ENCODE measurements at regions not wholly inside any gene's neighbourhood (a gene's known extent, or its start where the extent isn't known, plus 50 kb on each side); places are given as distances from the start of the nearest gene placed in this dataset.

- Mint-ChIP-seq H3K27me3 (ENCODE audit: insufficient read depth, low read depth, poor library complexity) (no peaks in the 10 kb centered on the region), H3K27ac (no peak overlapping the region), H3K36me3 (ENCODE audit: low read depth) (no peaks in the 10 kb centered on the region), H3K9me3 (no peaks in the 10 kb centered on the region), H3K4me1 (peaks cover 9% of the 10 kb centered on the region), H3K4me3 (no peak overlapping the region)
- H3K4me2 ChIP-seq = no peak overlapping the region
- H3K27me3 ChIP-seq (ENCODE audit: insufficient read depth) = no peaks in the 10 kb centered on the region
- H3K4me1 ChIP-seq (ENCODE audit: insufficient read depth) = no peaks in the 10 kb centered on the region
- TF ChIP-seq CTCF (conservative IDR thresholded peaks at IDR 0.05; ENCODE audit: low read depth in 2 of 2) (no peak), EZH2 (IDR thresholded peaks at IDR 0.05; ENCODE audit: low read depth, unreplicated experiment) (no peak), ZNF331 (CRISPR knock-in tag; IDR thresholded peaks at IDR 0.05; ENCODE audit: low read depth) (no peak), POLR2AphosphoS5 (IDR thresholded peaks at IDR 0.05; ENCODE audit: low read depth) (no peak), EZH2phosphoT487 (IDR thresholded peaks at IDR 0.05; ENCODE audit: unreplicated experiment) (no peak), STAT1 (IDR thresholded peaks at IDR 0.05; ENCODE audit: unreplicated experiment) (no peak), JUNB (IDR thresholded peaks at IDR 0.05; ENCODE audit: unreplicated experiment) (no peak), ZNF114 (CRISPR knock-in tag; IDR thresholded peaks at IDR 0.05) (no peak), ZNF462 (CRISPR knock-in tag; IDR thresholded peaks at IDR 0.05) (no peak), ETS1 (IDR thresholded peaks at IDR 0.05) (no peak), NANOG (IDR thresholded peaks at IDR 0.05; ENCODE audit: borderline replicate concordance) (no peak), CREB1 (CRISPR knock-in tag; IDR thresholded peaks at IDR 0.05; ENCODE audit: low read depth) (no peak)
- no peak for ATAC-seq
- no peaks in the 10 kb centered on the region for H3F3A ChIP-seq (replicated peaks; ENCODE audit: low read depth)
- H4K20me1 ChIP-seq (replicated peaks; ENCODE audit: insufficient read depth) = no peaks in the 10 kb centered on the region
- no peak overlapping the region for H3K4me3 ChIP-seq
- no peak for DNase-seq (ENCODE audit: low spot score)
- H2AFZ ChIP-seq = peak overlapping the region; percentile 83; the same call in 1 of the 2 replicates
- peaks cover 11% of the 10 kb centered on the region for H3K9me2 ChIP-seq (ENCODE audit: insufficient read depth)
- no peaks in the 10 kb centered on the region for H3K79me2 ChIP-seq (replicated peaks; ENCODE audit: insufficient read depth)
- H3K36me3 ChIP-seq (ENCODE audit: insufficient read depth) = no peaks in the 10 kb centered on the region
- H3K27ac ChIP-seq (ENCODE audit: low read depth) = no peak overlapping the region
These were observed 59.3 kb upstream of the JAG1 start for GRCh38 chr20:10733122-10733521.

Measured in GM23338 (cell line).